Right lobe of liver (tissue), 4 donors: ENCODE measurements at regions not wholly inside any gene's neighbourhood (a gene's known extent, or its start where the extent isn't known, plus 50 kb on each side); places are given as distances from the start of the nearest gene placed in this dataset.

Experiments used
- CTCF ChIP-seq, 4 donors: fragments of 200-600 bp in 3 of 4; fragments of 450-650 bp in 1 of 4; IDR thresholded peaks; one replicate each; pipeline versions ENCODE4 v1.5.1 to v1.8.0; 2016 to 2022; ENCODE audit warnings: antibody characterized with exemption in 4 of 4, mild to moderate bottlenecking in 2 of 4
- POLR2A ChIP-seq: fragments of 450-650 bp; IDR thresholded peaks from one replicate; pipeline ENCODE4 v1.6.1; 2017; ENCODE audit warnings: antibody characterized with exemption, mild to moderate bottlenecking
- donor health status: DM: no; HTN: no; CAD: no.
- donor health status: DM: no; HTN: no; CAD: no.
- donor health status: DM: no; HTN: yes; CAD: no.

- TF ChIP-seq CTCF (IDR thresholded peaks at IDR 0.05) (no peak), POLR2A (no peak)
These were observed 114.4 kb downstream of the PCSK1 start for GRCh38 chr5:96318569-96319110.
